ENCODE measurements at regions not wholly inside any gene's neighbourhood (a gene's known extent, or its start where the extent isn't known, plus 50 kb on each side); places are given as distances from the start of the nearest gene placed in this dataset.

- no peak for DNase-seq
Measured at GRCh38 chr2:204187229-204188083, 250.9 kb downstream of the ICOS start.

GRCh38 chr2:204191574-204191973 lies 255.0 kb downstream of the ICOS start:
- no peak for DNase-seq

- DNase-seq = no peak
Measured at GRCh38 chr2:204195498-204195897, 258.9 kb downstream of the ICOS start.

GRCh38 chr2:204197336-204198005 lies 260.9 kb downstream of the ICOS start:
- DNase-seq = no peak

GRCh38 chr2:204199357-204199756 lies 262.8 kb downstream of the ICOS start:
- no peak for DNase-seq

GRCh38 chr2:204201507-204201906 lies 264.9 kb downstream of the ICOS start:
- no peak for DNase-seq

DNA sequence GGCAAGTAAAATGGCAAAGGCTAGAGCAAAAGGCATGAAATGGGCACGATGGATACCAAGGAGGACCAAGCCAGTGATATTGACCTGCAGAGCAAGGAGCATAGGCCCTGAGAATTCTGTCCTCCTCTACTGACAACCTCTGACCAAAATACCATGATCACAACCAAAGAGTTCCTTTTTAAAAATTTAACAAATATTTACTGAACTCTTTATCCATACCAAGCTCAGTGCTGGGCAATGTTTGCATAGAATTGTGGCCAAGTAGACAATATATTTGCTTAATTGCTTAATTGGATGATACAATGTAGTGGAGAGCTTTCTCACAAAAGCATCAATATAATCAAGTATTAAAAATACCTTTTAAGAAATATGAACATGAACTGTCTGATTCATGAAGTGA lies 265.7 kb downstream of the ICOS start:
- no peak for DNase-seq

- DNase-seq = no peak
Measured at GRCh38 chr2:204203704-204204103, 267.1 kb downstream of the ICOS start.

- no peak for DNase-seq
Measured at GRCh38 chr2:204205082-204205481, 268.5 kb downstream of the ICOS start.

DNA sequence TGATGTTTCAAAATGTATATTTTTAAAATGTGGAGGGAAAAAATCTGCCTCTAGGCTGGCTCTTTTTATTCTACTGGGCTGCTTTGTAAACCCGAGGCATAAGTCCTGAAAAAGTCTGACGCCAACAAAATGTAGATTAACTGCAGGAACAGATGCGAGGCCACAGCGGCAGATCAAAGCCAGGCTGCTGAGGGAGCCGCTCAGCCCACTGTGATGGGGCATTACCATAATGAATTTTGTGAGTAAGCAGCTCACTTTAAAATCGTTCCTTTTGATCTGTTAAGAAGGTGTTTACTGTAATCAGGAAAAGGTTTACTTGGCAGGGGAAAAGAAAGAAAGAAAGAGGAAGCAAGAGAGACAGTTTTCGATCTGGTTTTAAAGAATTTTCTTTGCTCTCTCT lies 269.0 kb downstream of the ICOS start:
- DNase-seq = no peak

DNA sequence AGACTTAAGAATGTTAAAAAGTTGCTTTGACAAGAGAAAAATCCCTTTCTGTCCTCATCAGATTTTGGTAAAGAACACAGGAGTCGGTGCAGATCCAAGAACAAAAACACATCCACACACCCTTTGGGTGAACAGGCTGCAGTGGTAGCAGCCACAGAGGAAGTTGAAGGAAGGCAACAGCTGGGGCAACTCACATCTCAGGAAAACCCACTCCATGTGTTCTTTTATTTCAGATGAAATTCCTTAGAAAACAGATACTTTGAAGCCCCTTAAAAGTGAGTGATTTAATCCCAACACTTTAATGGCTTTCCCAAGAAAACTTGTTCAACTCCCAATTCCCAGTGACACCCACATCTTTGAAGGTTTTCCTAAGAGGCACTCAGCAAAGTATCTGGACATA lies 271.3 kb downstream of the ICOS start:
- no peak for DNase-seq

DNA sequence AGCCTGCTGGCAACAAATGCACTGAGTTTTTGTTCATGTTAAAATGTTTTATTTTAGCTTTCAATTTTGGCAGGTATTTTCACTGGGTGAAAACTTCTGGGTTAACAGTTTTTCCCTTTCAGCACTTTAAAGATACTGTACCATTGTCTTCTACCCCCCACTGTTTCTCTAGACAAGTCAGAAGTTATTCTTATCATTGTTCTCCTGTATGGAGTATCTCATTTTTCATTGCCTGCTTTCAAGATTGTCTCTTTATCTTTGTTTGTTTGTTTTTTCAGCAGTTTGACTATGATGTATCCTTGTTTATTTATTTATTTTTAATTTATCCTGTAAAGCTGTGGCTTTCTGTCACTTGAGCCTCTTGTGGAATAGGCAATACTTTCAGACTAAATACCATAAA lies 277.0 kb downstream of the ICOS start:
- no peak for DNase-seq

- no peak for DNase-seq
Measured at GRCh38 chr2:204218040-204218439, 281.5 kb downstream of the ICOS start.

DNA sequence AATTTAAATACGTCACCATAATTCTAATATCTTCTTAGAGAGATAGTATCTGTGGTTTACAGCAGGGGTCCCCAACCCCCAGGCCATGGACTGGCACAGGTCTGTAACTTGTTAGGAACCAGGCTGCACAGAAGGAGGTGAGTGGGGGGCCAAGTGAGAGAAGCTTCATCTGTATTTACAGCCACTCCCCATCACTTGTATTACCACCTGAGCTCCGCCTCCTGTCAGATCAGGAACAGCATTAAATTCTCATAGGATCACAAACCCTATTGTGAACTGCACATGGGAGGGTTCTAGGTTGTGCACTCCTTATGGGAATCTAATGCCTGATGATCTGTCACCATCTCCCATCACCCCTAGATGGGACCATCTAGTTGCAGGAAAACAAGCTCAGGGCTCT lies 282.6 kb downstream of the ICOS start:
- DNase-seq = no peak

- no peak for DNase-seq
Measured at GRCh38 chr2:204220896-204221295, 284.3 kb downstream of the ICOS start.

DNA sequence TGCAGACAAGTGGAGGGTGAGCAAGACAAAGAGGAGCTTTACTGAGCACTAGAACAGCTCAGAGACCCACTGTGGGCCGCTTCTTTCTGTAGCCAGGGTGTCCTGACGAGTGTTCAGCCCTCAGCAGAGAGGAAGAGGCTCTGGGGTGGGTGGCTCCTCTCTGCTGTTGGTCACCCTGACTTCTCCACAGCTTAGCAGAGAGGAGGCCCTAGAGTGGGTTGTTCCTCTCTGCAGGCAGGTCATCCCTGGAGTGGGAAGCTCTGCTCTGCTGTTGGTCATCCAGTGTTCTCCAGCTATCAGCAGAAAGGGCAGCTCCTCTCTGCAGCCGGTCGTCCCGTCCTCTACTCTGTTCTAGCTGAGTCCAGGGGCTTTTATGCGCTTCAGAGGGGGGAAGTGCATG lies 286.5 kb downstream of the ICOS start:
- peak; percentile 25 to 64 for DNase-seq

DNA sequence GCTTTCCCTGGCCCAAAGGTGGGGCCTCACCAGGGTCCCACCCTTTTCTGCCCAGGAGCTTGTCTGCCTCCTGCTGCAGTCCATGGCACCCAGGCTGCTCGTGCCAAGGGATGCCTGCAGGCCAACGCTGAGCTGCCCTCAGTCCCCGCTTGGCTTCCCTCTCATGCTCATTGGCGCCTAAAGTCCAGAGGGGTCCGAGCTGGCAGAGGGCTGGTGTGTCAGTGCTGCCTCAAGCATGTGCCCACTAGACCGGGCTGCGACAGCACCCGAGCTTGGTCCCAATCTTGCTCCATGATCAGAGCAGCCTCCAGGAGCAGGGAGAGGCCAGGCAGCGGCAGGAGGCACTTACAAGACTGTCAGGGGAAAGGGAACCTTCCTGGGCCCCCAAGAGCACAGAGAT lies 287.0 kb downstream of the ICOS start:
- DNase-seq = no peak

GRCh38 chr2:204225671-204226073 lies 289.1 kb downstream of the ICOS start:
- DNase-seq = no peak

GRCh38 chr2:204226305-204226880 lies 289.8 kb downstream of the ICOS start:
- DNase-seq = no peak

- DNase-seq = no peak
Measured at GRCh38 chr2:204228169-204228886, 291.8 kb downstream of the ICOS start.

GRCh38 chr2:204234248-204234647 lies 297.7 kb downstream of the ICOS start:
- no peak for DNase-seq

GRCh38 chr2:204234879-204235278 lies 298.3 kb downstream of the ICOS start:
- DNase-seq = no peak

DNA sequence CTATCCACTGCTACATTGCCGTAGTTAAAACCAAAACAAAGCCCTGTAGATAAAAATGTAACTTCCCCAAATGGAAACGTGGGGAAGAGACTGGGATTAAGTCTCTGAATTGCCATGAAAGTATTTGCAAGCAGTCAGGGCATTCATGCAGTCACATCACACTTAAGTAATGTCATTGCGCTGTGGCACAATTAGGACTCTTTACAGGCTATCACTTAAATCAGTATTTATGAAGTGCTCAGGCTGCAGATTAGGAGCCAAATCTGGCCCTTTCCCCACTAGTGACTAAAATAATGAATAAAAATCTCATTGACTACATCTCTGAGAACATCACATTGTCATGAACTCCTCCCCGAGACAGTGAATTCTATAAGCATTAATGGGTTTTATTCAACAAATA lies 300.9 kb downstream of the ICOS start:
- DNase-seq = no peak

All from inflammatory macrophage (primary cell).